HFFc6 (cell line): ENCODE measurements at regions not wholly inside any gene's neighbourhood (a gene's known extent, or its start where the extent isn't known, plus 50 kb on each side); places are given as distances from the start of the nearest gene placed in this dataset.
"Not testable (repeated sequence)": the region's sequence is repeated elsewhere in the genome, so short reads cannot be mapped to it uniquely, and the experiment has no call there.

ENCODE experiments used
- DNase-seq: peaks from one replicate; pipeline ENCODE4 v3.0.0-alpha.2; 2018
- H3K27ac Mint-ChIP-seq: 2 replicates; pipeline ENCODE4 v1.8.0; 2020; ENCODE audit warnings: mild to moderate bottlenecking, mixed read lengths
- H3K27me3 Mint-ChIP-seq: 2 replicates; pipeline ENCODE4 v1.8.0; 2021; ENCODE audit warnings: mild to moderate bottlenecking, moderate library complexity, mixed read lengths; ENCODE audit not compliant: insufficient read depth
- H3K36me3 Mint-ChIP-seq: 2 replicates; pipeline ENCODE4 v1.8.0; 2021; ENCODE audit warnings: low read depth, mixed read lengths
- H3K4me1 Mint-ChIP-seq: 2 replicates; pipeline ENCODE4 v1.8.0; 2020; ENCODE audit warnings: low read depth, mixed read lengths
- H3K4me3 Mint-ChIP-seq: 2 replicates; pipeline ENCODE4 v1.8.0; 2020; ENCODE audit warnings: mild to moderate bottlenecking, moderate library complexity, mixed read lengths
- H3K9me3 Mint-ChIP-seq: 2 replicates; pipeline ENCODE4 v1.8.0; 2020; ENCODE audit warnings: mild to moderate bottlenecking, mixed read lengths
- CTCF ChIP-seq: fragments of 200-600 bp; sonication (generic); IDR thresholded peaks from 2 replicates; pipeline ENCODE4 v1.5.0; 2021; ENCODE audit warnings: antibody characterized with exemption, mild to moderate bottlenecking

- peak; percentile 42 for TF ChIP-seq CTCF
Observed at GRCh38 chr22:10687256-10687655, 4840.7 kb upstream of the OR11H1 start.

DNA sequence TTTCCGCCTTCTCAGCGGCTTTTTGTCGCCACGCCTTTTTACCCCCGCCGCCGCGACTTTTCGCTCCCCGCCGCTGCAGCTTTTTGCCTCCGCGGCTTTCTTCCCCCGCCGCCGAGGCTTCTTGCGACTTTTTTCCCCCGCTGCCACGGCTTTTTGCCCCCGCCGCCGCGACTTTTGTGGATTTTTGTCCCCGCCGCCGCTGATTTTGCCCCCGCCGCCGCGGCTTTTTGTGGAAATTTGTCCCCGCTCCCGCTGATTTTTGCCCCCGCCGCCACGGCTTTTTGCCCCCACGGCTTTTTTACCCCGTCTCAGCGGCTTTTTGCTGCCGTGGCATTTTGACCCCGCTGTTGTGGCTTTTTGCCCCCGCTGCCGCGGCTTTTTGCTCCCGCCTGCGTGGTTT lies 4829.2 kb upstream of the OR11H1 start:
- H3K27me3 Mint-ChIP-seq, H3K4me3 Mint-ChIP-seq, H3K27ac Mint-ChIP-seq, H3K36me3 Mint-ChIP-seq, H3K4me1 Mint-ChIP-seq, DNase-seq: not testable (repeated sequence)
- H3K9me3 Mint-ChIP-seq: peaks cover 11% of the 10 kb centered on the region

More at GRCh38 chr22:10687256-10687655, 4840.7 kb upstream of the OR11H1 start:
- not testable (repeated sequence) for H3K9me3 Mint-ChIP-seq, H3K4me3 Mint-ChIP-seq, H3K36me3 Mint-ChIP-seq, H3K27ac Mint-ChIP-seq, H3K4me1 Mint-ChIP-seq, H3K27me3 Mint-ChIP-seq
- DNase-seq: peak; percentile 26

GRCh38 chr22:10699301-10700097 lies 4828.5 kb upstream of the OR11H1 start:
- H3K9me3 Mint-ChIP-seq: peaks cover 11% of the 10 kb centered on the region
- not testable (repeated sequence) for H3K4me3 Mint-ChIP-seq, H3K4me1 Mint-ChIP-seq, H3K27me3 Mint-ChIP-seq, H3K27ac Mint-ChIP-seq, DNase-seq, H3K36me3 Mint-ChIP-seq

DNA sequence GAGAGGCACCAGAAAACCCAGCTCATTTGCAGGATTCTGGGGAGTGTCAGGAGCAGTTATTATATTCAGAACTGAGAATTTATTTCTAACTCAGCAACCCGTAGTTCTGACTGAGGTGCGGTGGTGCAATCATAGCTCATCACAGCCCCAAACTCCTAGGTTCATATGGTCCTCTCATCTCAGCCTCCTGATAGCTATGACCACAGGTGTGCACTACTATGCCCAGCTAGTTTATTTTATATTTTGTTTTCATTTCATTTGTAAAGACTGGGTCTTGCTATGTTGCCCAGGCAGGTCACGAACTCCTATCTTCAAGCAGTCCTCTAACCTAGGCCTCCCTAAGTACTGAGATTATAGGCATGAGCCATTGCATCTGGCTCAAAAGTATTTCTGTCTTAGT lies 4819.8 kb upstream of the OR11H1 start:
- H3K9me3 Mint-ChIP-seq: peaks cover 23% of the 10 kb centered on the region
- not testable (repeated sequence) for DNase-seq, H3K4me3 Mint-ChIP-seq, H3K36me3 Mint-ChIP-seq, H3K27me3 Mint-ChIP-seq, H3K4me1 Mint-ChIP-seq, H3K27ac Mint-ChIP-seq

DNA sequence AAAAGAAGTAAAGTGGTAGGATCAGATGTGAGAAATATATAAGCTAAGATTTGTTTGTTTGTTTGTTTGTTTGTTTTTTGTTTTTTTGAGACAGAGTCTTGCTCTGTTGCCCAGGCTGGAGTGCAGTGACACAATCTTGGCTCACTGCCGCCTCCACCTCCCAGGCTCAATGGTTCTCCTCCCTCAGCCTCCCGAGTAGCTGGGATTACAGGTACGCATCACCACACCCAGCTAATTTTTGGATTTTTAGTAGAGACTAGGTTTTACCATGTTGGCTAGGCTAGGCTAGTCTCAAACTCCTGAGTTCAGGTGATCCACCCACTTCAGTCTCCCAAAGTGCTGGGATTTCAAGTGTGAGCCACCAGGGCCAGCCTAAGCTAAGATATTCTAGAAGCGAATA lies 4817.1 kb upstream of the OR11H1 start:
- peaks cover 45% of the 10 kb centered on the region for H3K9me3 Mint-ChIP-seq
- not testable (repeated sequence) for H3K4me1 Mint-ChIP-seq, DNase-seq, H3K36me3 Mint-ChIP-seq, H3K27ac Mint-ChIP-seq, H3K27me3 Mint-ChIP-seq, H3K4me3 Mint-ChIP-seq

GRCh38 chr22:10722804-10723203 lies 4805.2 kb upstream of the OR11H1 start:
- not testable (repeated sequence) for H3K4me3 Mint-ChIP-seq, H3K27ac Mint-ChIP-seq, DNase-seq, H3K27me3 Mint-ChIP-seq, H3K4me1 Mint-ChIP-seq
- Mint-ChIP-seq H3K36me3 (peaks cover 62% of the 10 kb centered on the region), H3K9me3 (peaks cover 98% of the 10 kb centered on the region)

GRCh38 chr22:10723966-10724365 lies 4804.0 kb upstream of the OR11H1 start:
- H3K27ac Mint-ChIP-seq, H3K4me3 Mint-ChIP-seq, H3K27me3 Mint-ChIP-seq, H3K4me1 Mint-ChIP-seq, DNase-seq: not testable (repeated sequence)
- H3K9me3 Mint-ChIP-seq: peaks cover 98% of the 10 kb centered on the region
- peaks cover 70% of the 10 kb centered on the region for H3K36me3 Mint-ChIP-seq

DNA sequence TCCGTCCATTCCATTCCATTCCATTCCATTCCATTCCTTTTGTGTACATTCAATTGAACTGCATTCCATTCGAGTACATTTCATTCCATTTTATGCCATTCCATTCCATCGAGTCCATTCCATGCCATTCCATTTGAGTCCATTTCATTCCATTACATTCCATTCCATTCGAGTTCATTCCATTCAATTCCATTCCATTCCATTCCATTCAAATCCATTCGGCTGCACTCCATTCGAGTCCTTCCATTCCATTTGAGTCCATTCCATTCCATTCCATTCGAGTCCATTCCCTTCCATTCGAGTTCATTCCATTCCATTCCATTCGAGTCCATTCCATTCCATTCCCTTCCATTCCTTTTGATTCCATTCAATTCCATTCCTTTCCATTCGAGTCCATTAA lies 4800.6 kb upstream of the OR11H1 start:
- Mint-ChIP-seq H3K4me3 (no peak overlapping the region), H3K4me1 (no peaks in the 10 kb centered on the region), H3K36me3 (peaks cover 62% of the 10 kb centered on the region), H3K27ac (no peak overlapping the region), H3K9me3 (peaks cover 93% of the 10 kb centered on the region), H3K27me3 (peaks cover 1% of the 10 kb centered on the region)
- no peak for TF ChIP-seq CTCF
- DNase-seq: no peak

- H3K36me3 Mint-ChIP-seq: peaks cover 47% of the 10 kb centered on the region
- not testable (repeated sequence) for H3K4me3 Mint-ChIP-seq, DNase-seq, H3K27me3 Mint-ChIP-seq, H3K4me1 Mint-ChIP-seq, H3K27ac Mint-ChIP-seq
- H3K9me3 Mint-ChIP-seq: peaks cover 81% of the 10 kb centered on the region
Observed at GRCh38 chr22:10729979-10730378, 4798.0 kb upstream of the OR11H1 start.

- DNase-seq, H3K27me3 Mint-ChIP-seq, H3K4me1 Mint-ChIP-seq, H3K27ac Mint-ChIP-seq, H3K4me3 Mint-ChIP-seq: not testable (repeated sequence)
- Mint-ChIP-seq H3K9me3 (peaks cover 79% of the 10 kb centered on the region), H3K36me3 (peaks cover 47% of the 10 kb centered on the region)
Observed at GRCh38 chr22:10730706-10731105, 4797.3 kb upstream of the OR11H1 start.

- H3K4me3 Mint-ChIP-seq, DNase-seq, H3K27me3 Mint-ChIP-seq, H3K27ac Mint-ChIP-seq, H3K4me1 Mint-ChIP-seq: not testable (repeated sequence)
- H3K9me3 Mint-ChIP-seq: peaks cover 73% of the 10 kb centered on the region
- peaks cover 46% of the 10 kb centered on the region for H3K36me3 Mint-ChIP-seq
Observed at GRCh38 chr22:10731246-10731974, 4796.6 kb upstream of the OR11H1 start.

GRCh38 chr22:10735075-10735474 lies 4792.9 kb upstream of the OR11H1 start:
- H3K4me3 Mint-ChIP-seq, H3K27ac Mint-ChIP-seq, DNase-seq, H3K27me3 Mint-ChIP-seq, H3K4me1 Mint-ChIP-seq: not testable (repeated sequence)
- Mint-ChIP-seq H3K36me3 (peaks cover 16% of the 10 kb centered on the region), H3K9me3 (peaks cover 72% of the 10 kb centered on the region)
